NCI-H187 (cell line): ENCODE measurements at regions not wholly inside any gene's neighbourhood (a gene's known extent, or its start where the extent isn't known, plus 50 kb on each side); places are given as distances from the start of the nearest gene placed in this dataset.
"Not testable (repeated sequence)": the region's sequence is repeated elsewhere in the genome, so short reads cannot be mapped to it uniquely, and the experiment has no call there.

Experiments
- DNase-seq, 2 experiments: peaks; one replicate each; lab custom pipeline; 2025; lab: John Stamatoyannopoulos, UW

- no peak for DNase-seq
Measured at GRCh38 chr6:169926617-169927417, 175.4 kb downstream of the ERMARD start.

- no peak for DNase-seq
Measured at GRCh38 chr6:169923468-169924464, 172.3 kb downstream of the ERMARD start.

DNA sequence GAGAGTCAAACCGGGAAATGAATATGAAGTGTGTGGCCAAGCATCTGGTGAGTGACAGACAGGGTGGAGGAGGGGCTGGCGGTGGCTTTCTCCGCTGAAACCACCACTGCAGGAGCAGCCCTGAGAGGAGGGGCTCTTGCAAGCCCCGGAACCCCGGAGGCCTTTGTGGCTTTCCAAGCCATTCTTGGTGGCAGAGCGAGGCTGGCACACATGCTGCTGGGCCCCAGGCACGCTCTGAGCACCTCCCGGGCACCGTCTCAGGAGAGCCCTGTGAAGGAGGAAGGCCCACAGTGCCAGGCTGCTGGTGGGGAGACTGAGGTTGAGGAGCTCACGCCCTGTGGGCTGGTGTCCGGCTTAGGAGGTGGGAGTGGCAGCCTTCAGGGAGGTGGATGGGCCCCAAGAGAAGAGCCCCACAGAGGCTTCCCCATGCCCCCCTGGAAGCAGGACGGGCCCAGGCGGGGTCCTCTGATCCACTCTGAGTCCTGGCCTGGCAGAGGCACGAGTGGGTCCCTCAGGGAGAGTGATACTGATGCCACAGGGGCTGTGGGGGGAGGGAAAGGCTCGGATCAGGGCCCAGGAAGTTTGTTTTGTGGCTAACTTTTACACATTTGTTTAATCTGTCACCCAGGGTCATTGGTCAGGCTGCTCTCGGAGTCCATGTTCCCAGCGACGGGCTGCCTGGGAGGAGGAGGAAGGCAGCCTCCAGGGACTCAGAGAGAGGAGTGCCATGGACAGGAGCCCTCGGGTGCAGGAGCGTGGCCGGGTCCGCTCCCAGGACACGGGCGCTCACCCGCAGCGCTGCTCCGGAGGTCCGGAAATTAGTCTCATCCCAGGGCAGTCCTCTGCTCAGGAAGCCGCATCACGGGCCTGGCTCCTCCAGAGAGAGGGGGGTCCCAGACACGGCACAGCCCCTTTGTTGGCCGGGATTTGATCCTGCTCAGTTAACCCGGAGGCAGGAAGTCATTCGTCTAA, 170.7 kb downstream of the ERMARD start:
- no peak for DNase-seq

- DNase-seq = no peak
Measured at GRCh38 chr6:169921217-169921616, 169.8 kb downstream of the ERMARD start.

DNA sequence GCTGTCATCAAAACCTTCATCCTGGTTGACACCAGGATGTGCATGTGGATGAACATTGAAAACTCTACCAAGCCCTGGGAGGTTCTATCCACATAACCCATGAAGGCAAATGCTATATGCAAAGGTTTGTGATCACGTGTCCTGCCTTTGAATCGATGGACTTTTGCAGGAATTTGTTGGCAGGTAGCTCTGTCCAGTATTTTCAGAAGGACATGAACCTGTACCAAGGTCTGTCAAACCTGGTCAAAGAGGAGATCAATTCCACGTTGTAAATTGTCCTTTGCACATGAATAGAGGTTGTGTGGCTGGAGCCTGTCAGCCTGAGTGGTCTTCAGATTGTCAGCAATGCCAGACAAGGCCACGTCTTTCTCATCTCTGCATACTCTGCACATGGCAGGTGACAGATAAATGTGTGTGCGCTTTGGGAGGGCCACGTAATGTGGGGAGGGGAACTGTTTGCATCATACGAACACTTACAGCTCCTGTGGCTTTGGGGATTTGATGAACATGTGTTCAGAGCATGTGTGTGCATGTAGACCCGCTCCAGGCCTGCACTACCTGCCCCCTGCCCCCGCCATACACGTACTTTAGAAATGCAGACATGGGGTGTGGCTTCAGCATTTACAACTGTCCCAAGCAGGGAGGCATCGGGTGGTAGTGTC, 169.1 kb downstream of the ERMARD start:
- no peak for DNase-seq

GRCh38 chr6:169918954-169919549, 167.6 kb downstream of the ERMARD start:
- DNase-seq = no peak

DNA sequence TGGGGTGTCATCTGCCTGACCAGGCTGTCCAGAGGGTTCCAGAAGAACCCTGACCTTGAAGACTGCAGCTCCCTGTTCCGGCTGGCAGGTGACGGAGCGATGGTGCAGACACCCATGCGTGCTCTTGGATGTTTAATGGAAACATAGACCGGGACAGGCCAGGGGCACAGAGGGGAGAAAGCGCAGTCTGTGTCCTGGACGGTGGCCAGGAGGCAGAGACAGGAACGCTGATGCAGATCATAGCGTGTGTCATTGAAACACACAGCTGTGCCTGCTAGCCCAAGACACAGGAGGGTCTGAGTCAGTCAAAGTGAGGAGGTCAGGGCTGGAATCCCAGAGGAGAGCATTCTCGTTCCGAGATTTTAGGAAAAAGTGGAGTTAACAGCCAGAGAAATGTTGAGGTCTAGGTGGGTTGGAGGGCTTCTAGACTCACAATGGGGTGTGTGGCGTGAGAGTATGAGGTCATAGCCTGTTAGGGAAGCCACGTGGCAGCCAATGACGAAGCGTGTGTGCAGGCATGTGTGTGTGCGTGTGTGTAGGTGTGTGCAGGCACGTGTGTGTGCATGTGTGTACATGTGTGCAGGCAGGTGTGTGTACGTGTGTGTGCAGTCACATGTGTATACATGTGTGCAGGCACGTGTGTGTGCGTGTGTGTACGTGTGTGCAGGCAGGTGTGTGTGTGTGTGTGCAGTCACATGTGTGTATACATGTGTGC, 167.0 kb downstream of the ERMARD start:
- DNase-seq = no peak

GRCh38 chr6:169917153-169917552, 165.7 kb downstream of the ERMARD start:
- no peak for DNase-seq

- DNase-seq = no peak
Measured at GRCh38 chr6:169915769-169916550, 164.5 kb downstream of the ERMARD start.

DNA sequence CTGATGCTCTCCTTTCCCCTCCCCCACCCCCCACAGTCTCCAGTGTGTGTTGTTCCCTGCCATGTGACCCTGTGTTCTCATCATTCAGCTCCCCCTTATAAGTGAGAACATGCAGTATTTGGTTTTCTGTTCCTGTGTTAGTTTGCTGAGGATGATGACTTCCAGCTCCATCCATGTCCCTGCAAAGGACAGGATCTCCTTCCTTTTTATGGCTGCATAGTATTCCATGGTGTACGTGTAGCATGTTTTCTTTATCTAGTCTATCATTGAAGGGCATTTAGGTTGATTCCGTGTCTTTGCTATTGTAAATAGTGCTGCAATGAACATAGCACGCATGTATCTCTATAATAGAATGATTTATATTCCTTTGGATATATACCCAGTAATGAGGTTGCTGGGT, 162.3 kb downstream of the ERMARD start:
- not testable (repeated sequence) for DNase-seq

DNA sequence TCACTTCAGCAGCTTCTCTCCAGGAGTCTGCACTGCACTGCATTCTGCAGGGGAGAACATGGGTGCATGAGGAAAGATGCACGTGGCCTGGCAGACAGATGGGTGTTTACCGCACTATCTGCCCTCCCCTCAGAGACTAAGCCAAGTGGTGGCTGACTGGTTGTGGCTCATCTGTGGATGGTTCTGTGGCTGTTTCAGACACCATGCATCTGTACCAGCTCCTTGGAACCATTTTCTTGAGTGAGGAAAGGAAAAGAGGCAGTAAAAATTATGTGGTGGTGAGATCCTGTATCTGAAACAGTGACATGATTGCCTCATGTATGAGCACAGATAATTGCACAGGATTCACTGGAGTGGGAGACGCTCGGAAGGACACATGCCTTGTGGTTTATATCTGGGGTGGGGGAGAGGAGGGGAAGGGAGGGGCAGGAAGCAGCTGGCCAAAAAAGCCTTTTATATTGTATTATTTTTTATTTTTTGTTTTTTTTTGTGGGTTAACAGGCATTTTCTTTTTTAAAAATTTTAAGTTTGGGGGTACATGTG, 161.7 kb downstream of the ERMARD start:
- DNase-seq = no peak

DNA sequence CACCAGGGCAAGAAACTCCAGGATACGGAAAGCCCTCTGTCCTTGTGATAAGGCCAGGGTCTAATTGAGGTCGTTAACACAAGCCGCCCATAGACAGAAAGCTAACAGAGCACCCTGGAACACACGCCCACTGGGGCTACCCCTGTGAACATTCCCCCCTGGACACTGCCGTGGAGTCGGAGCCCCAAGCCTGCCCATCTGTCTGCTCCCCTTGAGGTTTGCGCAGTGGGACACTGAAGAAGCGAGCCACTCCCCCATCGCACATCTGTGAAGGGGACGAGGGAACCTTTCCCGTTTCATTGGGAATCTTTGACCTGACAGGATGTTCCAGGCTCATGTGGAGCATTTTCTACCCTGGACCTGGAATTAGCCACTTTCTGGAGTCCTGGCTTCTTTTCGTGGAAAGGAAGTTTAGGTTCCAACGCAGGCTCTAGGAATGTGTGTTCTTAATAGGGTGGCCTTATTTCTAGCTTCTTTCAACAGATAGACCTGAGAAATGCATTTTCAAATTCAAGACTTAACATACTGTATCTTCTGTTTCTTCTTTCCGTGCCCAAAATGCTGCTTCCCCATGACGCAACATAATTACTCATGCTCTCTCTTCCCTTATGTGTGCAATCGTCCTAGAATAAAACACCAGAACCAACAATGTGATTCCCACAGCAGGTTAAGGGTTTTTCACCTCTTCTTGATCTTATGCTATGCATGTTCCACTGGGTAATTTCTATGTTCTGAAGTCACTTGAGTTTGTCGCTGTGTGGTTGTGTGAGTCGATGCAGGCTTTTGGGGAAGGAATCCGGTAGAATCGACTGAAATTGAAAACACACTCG, 161.1 kb downstream of the ERMARD start:
- DNase-seq = no peak

DNA sequence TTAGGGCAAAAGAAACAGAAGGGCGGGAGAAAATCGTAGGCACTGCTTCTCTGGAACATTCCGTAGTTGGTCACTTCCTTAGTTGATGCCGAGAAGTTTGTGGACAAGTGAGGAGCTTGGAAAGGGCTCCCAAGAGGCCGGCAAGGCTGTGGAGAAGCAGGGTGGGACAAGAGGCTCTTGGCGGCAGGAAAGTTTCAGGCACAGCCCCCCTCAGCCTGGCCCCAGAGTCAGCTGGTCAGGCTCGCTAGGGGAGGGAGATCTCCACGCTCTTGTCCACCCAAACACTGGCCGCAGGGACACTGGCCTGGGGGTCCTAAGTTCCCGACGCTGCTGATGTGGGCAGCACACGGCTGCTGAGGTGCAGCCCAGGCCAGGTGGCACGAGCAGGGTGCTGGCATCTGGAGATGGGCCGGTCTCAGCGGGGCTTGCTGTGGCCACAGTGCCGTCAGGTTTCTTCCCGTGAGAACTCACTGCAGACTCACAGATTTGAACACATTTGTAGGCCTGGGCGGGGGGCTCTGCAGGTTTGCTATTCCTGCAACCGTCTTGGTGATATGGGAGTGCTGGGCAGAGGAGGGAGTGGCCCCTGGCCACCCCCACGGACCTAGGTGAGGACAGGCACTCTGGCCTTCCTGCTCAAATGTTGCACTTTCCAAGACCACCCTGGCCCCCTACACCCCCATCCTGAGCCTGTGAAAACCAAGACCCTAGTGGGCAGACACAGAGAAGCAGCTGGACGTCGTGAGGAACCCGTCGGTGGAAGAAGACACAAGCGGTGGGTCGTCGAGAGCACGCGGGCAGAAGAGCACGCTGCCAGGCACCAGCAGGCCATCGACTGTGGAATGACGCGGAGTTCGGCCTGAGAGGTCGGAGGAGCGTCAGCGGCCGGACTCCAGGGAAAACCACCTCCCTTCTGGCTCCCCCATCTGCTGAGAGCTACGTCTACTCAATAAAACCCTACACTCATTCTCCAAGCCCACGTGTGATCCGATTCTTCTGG, 160.1 kb downstream of the ERMARD start:
- DNase-seq = no peak

DNA sequence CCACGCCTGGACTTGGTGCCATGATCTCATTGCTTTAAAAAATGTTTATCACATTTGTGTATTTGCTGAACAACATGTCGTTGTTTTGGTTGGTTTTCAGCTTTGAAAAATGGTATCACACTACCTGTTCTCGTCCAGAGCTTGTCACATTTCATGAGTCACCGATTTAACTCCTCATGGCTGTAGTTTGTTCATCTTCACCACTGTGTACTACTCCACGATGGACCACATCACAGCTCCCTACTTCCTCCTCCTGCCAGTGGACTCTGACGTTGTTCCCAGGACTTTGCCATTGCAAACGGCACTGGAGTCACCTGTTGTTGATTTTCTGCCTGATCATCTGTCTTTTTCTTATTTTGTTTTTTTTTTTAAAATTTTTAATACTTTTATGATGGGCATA, 157.7 kb downstream of the ERMARD start:
- no peak for DNase-seq

DNA sequence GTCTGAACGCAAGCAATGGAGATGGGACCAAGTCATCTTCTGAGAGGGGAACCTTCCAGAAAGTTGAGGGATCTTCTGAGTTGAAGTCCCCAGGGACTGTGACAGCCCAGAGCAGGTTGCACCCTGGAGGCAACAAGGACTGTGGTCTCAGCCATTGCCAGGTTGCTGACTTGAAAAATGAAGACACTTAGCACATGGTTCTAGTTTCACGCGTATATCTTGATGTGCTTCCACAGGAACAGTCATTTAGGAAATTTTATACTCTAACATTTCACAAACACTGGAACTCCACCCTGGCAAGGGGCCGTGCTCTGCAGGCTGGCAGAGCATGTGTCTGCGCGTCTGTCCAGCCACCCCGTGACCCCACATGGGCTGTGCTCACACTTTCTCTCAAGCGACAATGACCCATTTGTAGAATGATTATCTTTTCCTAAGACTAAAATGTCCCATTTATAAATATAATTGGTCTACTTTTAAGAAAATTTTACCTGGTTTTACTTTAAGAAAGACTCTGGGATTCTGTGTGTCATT, 157.0 kb downstream of the ERMARD start:
- no peak for DNase-seq

GRCh38 chr6:169907419-169908115, 156.1 kb downstream of the ERMARD start:
- no peak for DNase-seq
